ENCODE measurements at regions not wholly inside any gene's neighbourhood (a gene's known extent, or its start where the extent isn't known, plus 50 kb on each side); places are given as distances from the start of the nearest gene placed in this dataset.

GRCh38 chr16:11418506-11418905 is 73.2 kb downstream of the RMI2 start:
- TF ChIP-seq CTCF (conservative IDR thresholded peaks at IDR 0.05): no peak
- TF ChIP-seq EZH2 (IDR thresholded peaks at IDR 0.05; ENCODE audit: low read depth): no peak

All from PC-9 (cell line).